Loucy (cell line): ENCODE measurements at regions not wholly inside any gene's neighbourhood (a gene's known extent, or its start where the extent isn't known, plus 50 kb on each side); places are given as distances from the start of the nearest gene placed in this dataset.

Source experiments
- H2AFZ ChIP-seq: fragments of 200-600 bp; sonication (generic); 2 replicates; pipeline ENCODE4 v1.6.0; 2016; ENCODE audit warnings: antibody characterized with exemption, mild to moderate bottlenecking, low read length, moderate library complexity
- H3F3A ChIP-seq: fragments of 200-600 bp; 2 replicates; pipeline ENCODE4 v1.6.0; 2016; ENCODE audit warnings: antibody characterized with exemption, low read depth, mild to moderate bottlenecking
- H3K27me3 ChIP-seq: fragments of 200-600 bp; sonication (generic); 2 replicates; pipeline ENCODE4 v1.6.1; 2014; ENCODE audit warnings: low read length, mild to moderate bottlenecking; ENCODE audit not compliant: insufficient read depth, poor library complexity, severe bottlenecking
- H3K36me3 ChIP-seq: fragments of 200-600 bp; sonication (generic); 2 replicates; pipeline ENCODE4 v1.6.1; 2016; ENCODE audit warnings: low read length; ENCODE audit not compliant: insufficient read depth
- H3K4me1 ChIP-seq: fragments of 200-600 bp; sonication (generic); 2 replicates; pipeline ENCODE4 v1.5.1; 2014; ENCODE audit warnings: low read length, mild to moderate bottlenecking; ENCODE audit not compliant: insufficient read depth, poor library complexity, severe bottlenecking
- H3K4me2 ChIP-seq: fragments of 200-600 bp; sonication (generic); 2 replicates; pipeline ENCODE4 v1.6.0; 2014; ENCODE audit warnings: antibody characterized with exemption, low read length, low read depth, mild to moderate bottlenecking; ENCODE audit not compliant: poor library complexity, severe bottlenecking
- H3K4me3 ChIP-seq: fragments of 200-600 bp; sonication (generic); 2 replicates; pipeline ENCODE4 v1.5.1; 2014; ENCODE audit warnings: low read length, mild to moderate bottlenecking, mixed read lengths; ENCODE audit not compliant: poor library complexity, severe bottlenecking
- H3K79me2 ChIP-seq: fragments of 200-600 bp; sonication (generic); 2 replicates; pipeline ENCODE4 v1.6.1; 2014; ENCODE audit warnings: low read length; ENCODE audit not compliant: insufficient read depth
- H3K9ac ChIP-seq: fragments of 200-600 bp; sonication (generic); 2 replicates; pipeline ENCODE4 v1.6.0; 2014; ENCODE audit warnings: mild to moderate bottlenecking, low read depth, low read length, moderate library complexity; ENCODE audit not compliant: poor library complexity, severe bottlenecking
- H3K9me2 ChIP-seq: fragments of 200-600 bp; sonication (generic); replicated peaks from 2 replicates; pipeline ENCODE4 v1.6.1; 2016; ENCODE audit warnings: low read depth, low read length, mixed read lengths
- H3K9me3 ChIP-seq: fragments of 200-600 bp; sonication (generic); 2 replicates; pipeline ENCODE4 v1.6.1; 2014; ENCODE audit warnings: mild to moderate bottlenecking, antibody characterized with exemption, low read length, low read depth; ENCODE audit not compliant: insufficient read depth
- H4K20me1 ChIP-seq: fragments of 200-600 bp; sonication (generic); 2 replicates; pipeline ENCODE4 v1.6.0; 2014; ENCODE audit warnings: antibody characterized with exemption, low read length, mild to moderate bottlenecking; ENCODE audit not compliant: insufficient read depth, poor library complexity, severe bottlenecking
- EZH2phosphoT487 ChIP-seq: fragments of 200-600 bp; IDR thresholded peaks from 2 replicates; pipeline ENCODE4 v1.6.1; 2018; ENCODE audit warnings: antibody characterized with exemption, mild to moderate bottlenecking, moderate library complexity, borderline replicate concordance
- TF ChIP-seq, protein P1 (sequence below): fragments of 200-600 bp; sonication (generic); conservative IDR thresholded peaks from 2 replicates; pipeline ENCODE4 v1.5.1; 2014; ENCODE audit warnings: mild to moderate bottlenecking, antibody characterized with exemption, low read length

DNA sequence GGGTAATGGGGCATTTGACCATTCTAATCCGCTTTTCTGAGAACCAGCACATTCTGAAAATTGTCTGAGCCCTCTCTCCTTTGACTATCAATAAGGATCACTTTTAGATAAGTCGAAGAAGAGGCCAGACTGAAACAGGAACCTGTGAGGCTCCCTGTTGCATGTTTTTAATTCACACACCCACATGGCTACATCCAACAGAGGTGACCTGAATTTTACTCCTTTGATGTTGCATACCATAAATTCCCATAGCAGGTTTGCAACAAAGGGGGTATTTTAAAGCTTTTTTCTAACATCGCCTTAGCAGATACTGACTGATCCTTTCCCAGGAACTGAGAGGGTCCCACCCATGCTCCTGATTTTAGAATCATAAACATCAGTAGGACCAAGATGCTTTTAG, 450.8 kb downstream of the USP25 start:
- no peaks in the 10 kb centered on the region for H3K4me1 ChIP-seq
- H3K4me2 ChIP-seq, result no peak overlapping the region
- no peaks in the 10 kb centered on the region for H3K27me3 ChIP-seq
- no peak overlapping the region for H3K9ac ChIP-seq
- H3F3A ChIP-seq, result no peaks in the 10 kb centered on the region
- no peaks in the 10 kb centered on the region for H3K79me2 ChIP-seq
- no peak overlapping the region for H2AFZ ChIP-seq
- H3K9me2 ChIP-seq, result no peaks in the 10 kb centered on the region
- H4K20me1 ChIP-seq, result no peaks in the 10 kb centered on the region
- no peak overlapping the region for H3K4me3 ChIP-seq
- H3K9me3 ChIP-seq, result no peaks in the 10 kb centered on the region
- no peaks in the 10 kb centered on the region for H3K36me3 ChIP-seq
- TF ChIP-seq, protein P1, sequence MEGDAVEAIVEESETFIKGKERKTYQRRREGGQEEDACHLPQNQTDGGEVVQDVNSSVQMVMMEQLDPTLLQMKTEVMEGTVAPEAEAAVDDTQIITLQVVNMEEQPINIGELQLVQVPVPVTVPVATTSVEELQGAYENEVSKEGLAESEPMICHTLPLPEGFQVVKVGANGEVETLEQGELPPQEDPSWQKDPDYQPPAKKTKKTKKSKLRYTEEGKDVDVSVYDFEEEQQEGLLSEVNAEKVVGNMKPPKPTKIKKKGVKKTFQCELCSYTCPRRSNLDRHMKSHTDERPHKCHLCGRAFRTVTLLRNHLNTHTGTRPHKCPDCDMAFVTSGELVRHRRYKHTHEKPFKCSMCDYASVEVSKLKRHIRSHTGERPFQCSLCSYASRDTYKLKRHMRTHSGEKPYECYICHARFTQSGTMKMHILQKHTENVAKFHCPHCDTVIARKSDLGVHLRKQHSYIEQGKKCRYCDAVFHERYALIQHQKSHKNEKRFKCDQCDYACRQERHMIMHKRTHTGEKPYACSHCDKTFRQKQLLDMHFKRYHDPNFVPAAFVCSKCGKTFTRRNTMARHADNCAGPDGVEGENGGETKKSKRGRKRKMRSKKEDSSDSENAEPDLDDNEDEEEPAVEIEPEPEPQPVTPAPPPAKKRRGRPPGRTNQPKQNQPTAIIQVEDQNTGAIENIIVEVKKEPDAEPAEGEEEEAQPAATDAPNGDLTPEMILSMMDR, result no peak
- TF ChIP-seq EZH2phosphoT487, result no peak

DNA sequence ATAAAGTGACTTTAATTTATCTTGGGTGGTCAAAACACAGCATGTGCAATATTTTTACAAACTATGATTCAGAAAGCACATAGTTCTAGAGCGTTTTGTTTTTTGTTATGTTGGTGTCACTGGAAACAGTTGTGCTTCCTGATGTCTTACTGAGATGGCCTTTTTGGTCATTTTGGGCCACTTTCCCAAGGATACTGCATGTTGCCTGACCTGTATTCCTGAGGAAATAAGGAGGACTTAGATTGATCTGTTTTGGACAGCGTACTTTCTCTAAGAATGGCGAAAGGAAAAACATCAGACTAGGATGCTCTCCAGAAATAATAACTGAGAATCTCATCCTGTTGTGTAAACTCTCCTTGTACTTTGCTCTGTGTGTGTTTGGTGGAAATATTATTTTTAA, 451.2 kb downstream of the USP25 start:
- Histone ChIP-seq H3K9me2 (no peaks in the 10 kb centered on the region), H4K20me1 (no peaks in the 10 kb centered on the region), H3K9me3 (no peaks in the 10 kb centered on the region), H3K4me3 (no peak overlapping the region), H3K9ac (no peak overlapping the region), H3K27me3 (no peaks in the 10 kb centered on the region), H3K79me2 (no peaks in the 10 kb centered on the region), H2AFZ (no peak overlapping the region), H3K4me2 (no peak overlapping the region), H3K4me1 (no peaks in the 10 kb centered on the region), H3K36me3 (no peaks in the 10 kb centered on the region), H3F3A (no peaks in the 10 kb centered on the region)
- TF ChIP-seq, protein P1, result no peak
- TF ChIP-seq EZH2phosphoT487, result no peak

DNA sequence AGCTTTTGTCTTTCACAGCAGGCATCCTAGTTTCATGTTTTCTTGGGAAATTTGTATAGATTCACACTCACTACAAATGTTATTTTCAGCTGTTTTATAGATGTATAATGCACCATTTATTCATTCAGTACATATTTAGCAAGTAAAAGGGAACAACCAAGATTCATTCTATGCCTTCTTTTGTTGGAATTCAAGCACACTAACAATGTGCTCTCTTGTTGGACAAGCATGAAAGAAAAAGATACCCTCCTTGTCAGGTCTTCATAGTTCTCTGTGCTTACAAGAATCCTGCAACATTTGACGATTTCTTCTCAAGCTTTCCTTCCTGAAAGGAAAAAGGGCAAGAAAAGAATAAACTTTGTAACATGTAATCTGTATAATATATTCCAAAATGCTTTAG, 456.0 kb downstream of the USP25 start:
- Histone ChIP-seq H3K27me3 (no peaks in the 10 kb centered on the region), H3K4me2 (no peak overlapping the region), H3F3A (no peaks in the 10 kb centered on the region), H3K9me3 (no peaks in the 10 kb centered on the region), H3K36me3 (no peaks in the 10 kb centered on the region), H4K20me1 (no peaks in the 10 kb centered on the region), H3K4me1 (no peaks in the 10 kb centered on the region), H3K79me2 (no peaks in the 10 kb centered on the region), H3K9me2 (no peaks in the 10 kb centered on the region), H2AFZ (no peak overlapping the region), H3K9ac (no peak overlapping the region), H3K4me3 (no peak overlapping the region)
- TF ChIP-seq EZH2phosphoT487, result no peak
- TF ChIP-seq, protein P1, result no peak
